ENCODE measurements at regions not wholly inside any gene's neighbourhood (a gene's known extent, or its start where the extent isn't known, plus 50 kb on each side); places are given as distances from the start of the nearest gene placed in this dataset.
"Not testable (repeated sequence)": the region's sequence is repeated elsewhere in the genome, so short reads cannot be mapped to it uniquely, and the experiment has no call there.

GRCh38 chr6:147441751-147442150, 66.7 kb upstream of the SAMD5 start:
- no peak for TF ChIP-seq CTCF (IDR thresholded peaks at IDR 0.05)
- Histone ChIP-seq H3K27me3 (no peaks in the 10 kb centered on the region), H3K4me3 (no peak overlapping the region), H3K4me1 (no peaks in the 10 kb centered on the region), H3K27ac (no peak overlapping the region), H3K9me3 (no peaks in the 10 kb centered on the region), H3K36me3 (no peaks in the 10 kb centered on the region)
- intact Hi-C loops (cut with DNase I), result no loop called here
- 45 to 54% methylated on average over 1 of the region's 1 CpG for WGBS, 2 donors
- ATAC-seq (no peak), DNase-seq (no peak), FAIRE-seq (no peak)

- WGBS, 2 donors, result 27 to 32% methylated on average over 13 of the region's 13 CpGs
Measured at GRCh38 chr6:147447835-147448611, 60.5 kb upstream of the SAMD5 start.

GRCh38 chr6:147448775-147449174, 59.7 kb upstream of the SAMD5 start:
- Histone ChIP-seq H3K36me3 (no peaks in the 10 kb centered on the region), H3K27ac (no peak overlapping the region), H3K4me3 (no peak overlapping the region), H3K27me3 (no peaks in the 10 kb centered on the region), H3K9me3 (no peaks in the 10 kb centered on the region), H3K4me1 (no peaks in the 10 kb centered on the region)
- intact Hi-C loops (cut with DNase I), result no loop called here
- TF ChIP-seq CTCF (IDR thresholded peaks at IDR 0.05), result no peak
- no peak for DNase-seq
- 77 to 89% methylated on average over 8 of the region's 8 CpGs for WGBS, 2 donors
- no peak for FAIRE-seq
- no peak for ATAC-seq

More at GRCh38 chr6:147447835-147448611, 60.5 kb upstream of the SAMD5 start:
- ATAC-seq (peak; percentile 51 to 79 (median 69)), FAIRE-seq (no peak), DNase-seq (peak in 4 of 6 donors; percentile 3 to 19 (median 16))
- no peak overlapping the region for H3K27ac ChIP-seq
- peak overlapping the region in 1 of 4 donors; percentile 17 for H3K4me3 ChIP-seq
- no peaks in the 10 kb centered on the region for H3K9me3 ChIP-seq
- H3K36me3 ChIP-seq, result no peaks in the 10 kb centered on the region
- H3K4me1 ChIP-seq, result no peaks in the 10 kb centered on the region
- intact Hi-C loops (cut with DNase I), result no loop called here
- no peak for TF ChIP-seq CTCF (IDR thresholded peaks at IDR 0.05)
- H3K27me3 ChIP-seq, result no peaks in the 10 kb centered on the region

- DNase-seq, result no peak
- H3K4me3 ChIP-seq, result no peak overlapping the region
- 76 to 89% methylated on average over 4 of the region's 4 CpGs for WGBS, 2 donors
- intact Hi-C loops (cut with DNase I), result no loop called here
- FAIRE-seq, result no peak
- no peak for TF ChIP-seq CTCF (IDR thresholded peaks at IDR 0.05)
- H3K9me3 ChIP-seq, result no peaks in the 10 kb centered on the region
- no peak for ATAC-seq
- no peak overlapping the region for H3K27ac ChIP-seq
- H3K27me3 ChIP-seq, result no peaks in the 10 kb centered on the region
- no peaks in the 10 kb centered on the region for H3K36me3 ChIP-seq
- no peaks in the 10 kb centered on the region for H3K4me1 ChIP-seq
Measured at GRCh38 chr6:147449405-147450161, 58.9 kb upstream of the SAMD5 start.

- no peak overlapping the region for H3K27ac ChIP-seq
- 67 to 79% methylated on average over 4 of the region's 4 CpGs for WGBS, 2 donors
- FAIRE-seq (no peak), ATAC-seq (no peak), DNase-seq (no peak)
- no peaks in the 10 kb centered on the region for H3K27me3 ChIP-seq
- H3K4me3 ChIP-seq, result no peak overlapping the region
- TF ChIP-seq CTCF (IDR thresholded peaks at IDR 0.05), result no peak
- H3K9me3 ChIP-seq, result no peaks in the 10 kb centered on the region
- H3K4me1 ChIP-seq, result no peaks in the 10 kb centered on the region
- H3K36me3 ChIP-seq, result no peaks in the 10 kb centered on the region
- intact Hi-C loops (cut with DNase I), result no loop called here
Measured at GRCh38 chr6:147453361-147453760, 55.1 kb upstream of the SAMD5 start.

GRCh38 chr6:147454862-147455261, 53.6 kb upstream of the SAMD5 start:
- H3K27me3 ChIP-seq; ATAC-seq; H3K4me3 ChIP-seq; FAIRE-seq; H3K36me3 ChIP-seq; intact Hi-C loops (cut with DNase I); H3K9me3 ChIP-seq; H3K27ac ChIP-seq; DNase-seq; H3K4me1 ChIP-seq: not testable (repeated sequence)
- WGBS, 2 donors, result 89 to 95% methylated on average over 2 of the region's 2 CpGs
